ENCODE measurements at regions not wholly inside any gene's neighbourhood (a gene's known extent, or its start where the extent isn't known, plus 50 kb on each side); places are given as distances from the start of the nearest gene placed in this dataset.

DNA sequence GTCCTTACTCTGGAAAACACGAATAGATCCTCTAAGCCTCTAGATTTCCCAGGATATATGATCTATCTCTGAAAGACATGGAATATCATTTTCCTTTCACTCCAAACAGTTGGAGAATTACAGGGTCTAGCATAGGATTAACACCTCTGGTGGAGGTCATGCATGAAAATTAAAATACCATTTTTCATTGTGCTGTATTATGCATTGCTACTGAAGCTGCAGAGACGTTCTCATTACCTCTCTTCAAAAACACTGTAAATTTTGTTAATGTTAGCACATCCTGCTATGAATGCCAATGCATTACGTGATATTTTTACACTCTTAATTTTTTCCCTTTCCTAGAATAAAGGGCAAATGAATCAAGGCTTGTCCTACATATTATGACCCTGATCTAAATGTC lies 558.6 kb downstream of the TBC1D32 start:
- TF ChIP-seq ZNF431 (CRISPR knock-in tag; IDR thresholded peaks at IDR 0.05), result no peak
- TF ChIP-seq ZNF24 (IDR thresholded peaks at IDR 0.05), result no peak
- no peak for TF ChIP-seq SMC3 (conservative IDR thresholded peaks at IDR 0.05; ENCODE audit: insufficient read depth, low read depth, low read length)
- no peak for TF ChIP-seq SNRNP70 (optimal IDR thresholded peaks at IDR 0.05; ENCODE audit: low read depth, low read length)
- TF ChIP-seq NBN (IDR thresholded peaks at IDR 0.05; ENCODE audit: low read depth), result no peak
- TF ChIP-seq RCOR1 (IDR thresholded peaks at IDR 0.05; ENCODE audit: borderline replicate concordance in 1 of 2, low read depth in 2 of 2, low read length in 2 of 2), result no peak
- TF ChIP-seq CREB1 (IDR thresholded peaks at IDR 0.05), result no peak
- no peak for TF ChIP-seq CREB1 (CRISPR knock-in tag; IDR thresholded peaks at IDR 0.05)
